Activated gamma-delta T cell treated with Interleukin-2 at 50 U/mL for 16 hours (primary cell): ENCODE measurements at regions not wholly inside any gene's neighbourhood (a gene's known extent, or its start where the extent isn't known, plus 50 kb on each side); places are given as distances from the start of the nearest gene placed in this dataset.

Experiments used
- DNase-seq: peaks from one replicate; pipeline ENCODE4 v3.0.0-alpha.2; 2020

DNA sequence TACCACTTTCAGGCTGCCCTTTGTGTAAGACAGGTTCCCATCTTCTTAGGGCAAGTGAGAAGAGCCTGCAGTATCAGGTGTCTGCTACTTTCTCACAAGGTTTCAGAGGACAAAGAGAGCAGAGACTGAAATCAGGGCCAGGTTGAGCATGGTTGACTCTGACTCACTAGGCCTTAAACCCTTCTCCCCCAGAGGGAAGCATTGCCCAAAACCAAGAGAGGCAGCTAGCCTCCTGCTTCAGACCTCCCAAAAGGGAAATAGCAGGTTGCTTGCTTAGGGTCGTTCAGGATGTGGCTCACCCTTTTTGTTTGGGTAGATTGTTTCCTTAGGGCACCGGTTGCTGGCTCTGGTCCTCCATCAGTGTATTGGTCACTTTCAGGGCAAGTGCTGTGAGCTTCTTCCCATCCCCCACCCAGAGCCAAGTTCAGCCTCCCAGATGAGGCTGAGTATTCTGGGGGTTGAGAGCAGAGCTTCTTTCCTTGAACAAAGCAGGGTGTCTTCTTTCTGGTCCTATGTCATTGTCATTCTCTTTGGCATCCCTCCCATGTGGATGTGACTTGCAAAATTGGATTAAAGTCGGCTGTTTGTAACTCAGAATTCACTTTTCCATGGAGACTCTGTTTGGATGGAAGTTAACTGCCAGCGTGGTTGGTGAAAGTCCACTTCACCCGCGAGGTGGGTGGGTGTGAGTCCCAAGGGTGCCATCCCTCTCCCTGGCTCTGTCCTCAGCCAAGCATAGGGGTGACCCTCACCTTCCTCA is 55.5 kb upstream of the GALNT2 start:
- DNase-seq, result no peak

DNA sequence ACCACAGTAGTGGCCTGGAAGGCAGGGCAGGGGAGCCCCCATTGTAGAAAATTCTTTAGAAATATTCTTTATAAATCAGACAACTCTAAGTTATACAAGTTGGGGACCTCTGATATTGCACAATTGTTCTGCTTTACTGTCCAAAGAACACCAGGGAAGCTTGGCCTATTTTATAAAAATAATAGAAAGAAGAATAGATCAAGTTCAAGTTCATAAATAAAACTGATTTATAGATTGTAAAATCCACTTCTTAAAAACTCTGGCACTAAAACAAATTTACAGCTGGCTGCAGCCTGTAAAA is 55.0 kb upstream of the GALNT2 start:
- no peak for DNase-seq

DNA sequence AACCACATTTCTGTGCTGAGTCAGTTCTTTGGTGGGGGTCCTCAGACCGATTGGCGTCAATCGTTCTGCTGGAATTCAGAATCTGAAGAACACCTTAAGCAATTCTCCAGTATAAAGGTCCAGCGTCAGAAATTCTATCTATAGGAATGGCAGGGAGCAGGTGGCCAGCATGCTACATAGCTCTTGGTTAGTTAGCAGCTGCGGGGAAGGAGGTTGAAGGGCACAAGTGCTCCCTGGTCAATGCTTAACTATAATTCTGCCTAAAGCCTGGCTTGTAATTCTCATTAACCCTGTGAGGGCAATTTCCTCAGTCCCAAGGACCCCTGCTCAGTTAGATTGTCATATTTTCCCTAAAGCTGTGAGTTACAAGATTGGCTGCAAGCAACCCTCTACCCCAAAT is 54.3 kb upstream of the GALNT2 start:
- no peak for DNase-seq

DNA sequence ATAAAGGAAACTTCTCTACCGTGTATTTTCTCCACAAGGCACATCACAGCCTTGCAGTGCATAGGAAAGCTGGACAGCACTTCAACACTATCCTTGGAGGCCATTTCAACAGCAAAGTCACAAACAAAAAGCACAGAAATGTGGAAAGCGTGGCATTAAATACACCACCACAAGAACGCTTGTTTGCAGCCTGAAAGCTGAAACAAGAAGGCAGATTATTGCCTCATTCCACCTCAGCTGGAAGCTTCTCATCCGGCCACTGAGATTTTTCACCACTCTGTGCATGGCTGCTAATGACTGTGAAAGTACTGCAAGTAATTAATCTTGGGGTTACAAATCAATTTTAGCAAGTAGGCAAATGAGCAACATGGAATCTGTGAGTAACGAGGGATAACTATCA is 50.9 kb upstream of the GALNT2 start:
- no peak for DNase-seq
